ENCODE measurements at regions not wholly inside any gene's neighbourhood (a gene's known extent, or its start where the extent isn't known, plus 50 kb on each side); places are given as distances from the start of the nearest gene placed in this dataset.

- no peaks in the 10 kb centered on the region for H3K9me3 ChIP-seq (ENCODE audit: control insufficient read depth in 2 of 2, low read length in 2 of 2)
- no peak overlapping the region for H3K27ac Mint-ChIP-seq
- H3K9me3 Mint-ChIP-seq = peaks cover 0 to 5% (median 0%) of the 10 kb centered on the region in 7 donors
- H3K4me3 ChIP-seq (ENCODE audit: low read depth, low read length) = no peak overlapping the region
- no peak overlapping the region for H3K27ac ChIP-seq (ENCODE audit: insufficient read depth, low read length, poor library complexity, severe bottlenecking)
- no peaks in the 10 kb centered on the region for H3K4me1 Mint-ChIP-seq
- no peaks in the 10 kb centered on the region for H3K27me3 ChIP-seq (ENCODE audit: control insufficient read depth, insufficient read depth, low read length)
- no peak overlapping the region for H3K4me3 Mint-ChIP-seq
- DNase-seq = peak in 1 of 3 donors; percentile 0
- peaks cover 6% of the 10 kb centered on the region for H3K27me3 Mint-ChIP-seq
- H3K36me3 ChIP-seq (ENCODE audit: control insufficient read depth, insufficient read depth, low read length) = no peaks in the 10 kb centered on the region
- ATAC-seq (ENCODE audit: low read depth in 2 of 2) = no peak
- no peaks in the 10 kb centered on the region for H3K4me1 ChIP-seq (ENCODE audit: control insufficient read depth, insufficient read depth, low read length, poor library complexity, severe bottlenecking)
- H3K36me3 Mint-ChIP-seq = no peaks in the 10 kb centered on the region
Observed at GRCh38 chr9:84493284-84493947, 152.9 kb upstream of the SLC28A3 start.

- H3K27me3 ChIP-seq (ENCODE audit: control insufficient read depth, insufficient read depth, low read length) = no peaks in the 10 kb centered on the region
- H3K27ac ChIP-seq (ENCODE audit: insufficient read depth, low read length, poor library complexity, severe bottlenecking) = no peak overlapping the region
- no peaks in the 10 kb centered on the region for H3K36me3 ChIP-seq (ENCODE audit: control insufficient read depth, insufficient read depth, low read length)
- Mint-ChIP-seq H3K36me3 (no peaks in the 10 kb centered on the region), H3K27me3 (no peaks in the 10 kb centered on the region), H3K9me3 (peaks cover 0 to 6% (median 0%) of the 10 kb centered on the region in 7 donors), H3K4me3 (no peak overlapping the region), H3K4me1 (no peaks in the 10 kb centered on the region), H3K27ac (no peak overlapping the region)
- ATAC-seq (ENCODE audit: low read depth in 2 of 2) (no peak), DNase-seq (no peak)
- H3K4me1 ChIP-seq (ENCODE audit: control insufficient read depth, insufficient read depth, low read length, poor library complexity, severe bottlenecking) = no peaks in the 10 kb centered on the region
- H3K4me3 ChIP-seq (ENCODE audit: low read depth, low read length) = no peak overlapping the region
- H3K9me3 ChIP-seq (ENCODE audit: control insufficient read depth in 2 of 2, low read length in 2 of 2) = no peaks in the 10 kb centered on the region
Observed at GRCh38 chr9:84499969-84500582, 159.5 kb upstream of the SLC28A3 start.

GRCh38 chr9:84500826-84501225, 160.3 kb upstream of the SLC28A3 start:
- Histone ChIP-seq H3K4me3 (ENCODE audit: low read depth, low read length) (no peak overlapping the region), H3K36me3 (ENCODE audit: control insufficient read depth, insufficient read depth, low read length) (no peaks in the 10 kb centered on the region), H3K9me3 (ENCODE audit: control insufficient read depth in 2 of 2, low read length in 2 of 2) (no peaks in the 10 kb centered on the region), H3K27me3 (ENCODE audit: control insufficient read depth, insufficient read depth, low read length) (no peaks in the 10 kb centered on the region), H3K4me1 (ENCODE audit: control insufficient read depth, insufficient read depth, low read length, poor library complexity, severe bottlenecking) (no peaks in the 10 kb centered on the region), H3K27ac (ENCODE audit: insufficient read depth, low read length, poor library complexity, severe bottlenecking) (no peak overlapping the region)
- ATAC-seq (ENCODE audit: low read depth in 2 of 2) = no peak
- Mint-ChIP-seq H3K4me3 (no peak overlapping the region), H3K9me3 (peaks cover 0 to 6% (median 0%) of the 10 kb centered on the region in 7 donors), H3K27me3 (no peaks in the 10 kb centered on the region), H3K27ac (no peak overlapping the region), H3K36me3 (no peaks in the 10 kb centered on the region), H3K4me1 (no peaks in the 10 kb centered on the region)
- no peak for DNase-seq

GRCh38 chr9:84501587-84501986, 161.0 kb upstream of the SLC28A3 start:
- DNase-seq = no peak
- Mint-ChIP-seq H3K36me3 (no peaks in the 10 kb centered on the region), H3K4me3 (no peak overlapping the region), H3K27ac (no peak overlapping the region), H3K9me3 (peaks cover 0 to 6% (median 0%) of the 10 kb centered on the region in 7 donors), H3K4me1 (no peaks in the 10 kb centered on the region), H3K27me3 (no peaks in the 10 kb centered on the region)
- Histone ChIP-seq H3K36me3 (ENCODE audit: control insufficient read depth, insufficient read depth, low read length) (no peaks in the 10 kb centered on the region), H3K27me3 (ENCODE audit: control insufficient read depth, insufficient read depth, low read length) (no peaks in the 10 kb centered on the region), H3K4me1 (ENCODE audit: control insufficient read depth, insufficient read depth, low read length, poor library complexity, severe bottlenecking) (no peaks in the 10 kb centered on the region), H3K27ac (ENCODE audit: insufficient read depth, low read length, poor library complexity, severe bottlenecking) (no peak overlapping the region), H3K4me3 (ENCODE audit: low read depth, low read length) (no peak overlapping the region), H3K9me3 (ENCODE audit: control insufficient read depth in 2 of 2, low read length in 2 of 2) (no peaks in the 10 kb centered on the region)
- no peak for ATAC-seq (ENCODE audit: low read depth in 2 of 2)

- H3K27me3 ChIP-seq (ENCODE audit: control insufficient read depth, insufficient read depth, low read length) = no peaks in the 10 kb centered on the region
- H3K27ac ChIP-seq (ENCODE audit: insufficient read depth, low read length, poor library complexity, severe bottlenecking) = no peak overlapping the region
- H3K4me1 Mint-ChIP-seq = no peaks in the 10 kb centered on the region
- H3K27ac Mint-ChIP-seq = no peak overlapping the region
- H3K36me3 ChIP-seq (ENCODE audit: control insufficient read depth, insufficient read depth, low read length) = no peaks in the 10 kb centered on the region
- no peaks in the 10 kb centered on the region for H3K36me3 Mint-ChIP-seq
- no peak overlapping the region for H3K4me3 ChIP-seq (ENCODE audit: low read depth, low read length)
- no peaks in the 10 kb centered on the region for H3K4me1 ChIP-seq (ENCODE audit: control insufficient read depth, insufficient read depth, low read length, poor library complexity, severe bottlenecking)
- H3K9me3 ChIP-seq (ENCODE audit: control insufficient read depth in 2 of 2, low read length in 2 of 2) = no peaks in the 10 kb centered on the region
- no peak for DNase-seq
- H3K27me3 Mint-ChIP-seq = no peaks in the 10 kb centered on the region
- H3K4me3 Mint-ChIP-seq = no peak overlapping the region
- ATAC-seq (ENCODE audit: low read depth in 2 of 2) = no peak
- peaks cover 0 to 6% (median 0%) of the 10 kb centered on the region in 7 donors for H3K9me3 Mint-ChIP-seq
Observed at GRCh38 chr9:84502066-84502465, 161.5 kb upstream of the SLC28A3 start.

- H3K4me1 ChIP-seq (ENCODE audit: control insufficient read depth, insufficient read depth, low read length, poor library complexity, severe bottlenecking) = no peaks in the 10 kb centered on the region
- H3K36me3 Mint-ChIP-seq = no peaks in the 10 kb centered on the region
- H3K27ac ChIP-seq (ENCODE audit: insufficient read depth, low read length, poor library complexity, severe bottlenecking) = no peak overlapping the region
- no peaks in the 10 kb centered on the region for H3K27me3 ChIP-seq (ENCODE audit: control insufficient read depth, insufficient read depth, low read length)
- no peak for ATAC-seq (ENCODE audit: low read depth in 2 of 2)
- no peaks in the 10 kb centered on the region for H3K27me3 Mint-ChIP-seq
- no peak overlapping the region for H3K27ac Mint-ChIP-seq
- no peak for DNase-seq
- no peaks in the 10 kb centered on the region for H3K36me3 ChIP-seq (ENCODE audit: control insufficient read depth, insufficient read depth, low read length)
- H3K9me3 ChIP-seq (ENCODE audit: control insufficient read depth in 2 of 2, low read length in 2 of 2) = no peaks in the 10 kb centered on the region
- H3K4me3 Mint-ChIP-seq = no peak overlapping the region
- H3K4me1 Mint-ChIP-seq = no peaks in the 10 kb centered on the region
- H3K9me3 Mint-ChIP-seq = peaks cover 0 to 7% (median 3%) of the 10 kb centered on the region in 7 donors
- H3K4me3 ChIP-seq (ENCODE audit: low read depth, low read length) = no peak overlapping the region
Observed at GRCh38 chr9:84504360-84504759, 163.8 kb upstream of the SLC28A3 start.

- DNase-seq = no peak
- Mint-ChIP-seq H3K27ac (no peak overlapping the region), H3K4me3 (no peak overlapping the region), H3K27me3 (no peaks in the 10 kb centered on the region), H3K9me3 (peaks cover 0 to 8% (median 2%) of the 10 kb centered on the region in 7 donors), H3K4me1 (no peaks in the 10 kb centered on the region), H3K36me3 (no peaks in the 10 kb centered on the region)
- no peaks in the 10 kb centered on the region for H3K9me3 ChIP-seq (ENCODE audit: control insufficient read depth in 2 of 2, low read length in 2 of 2)
- H3K27me3 ChIP-seq (ENCODE audit: control insufficient read depth, insufficient read depth, low read length) = no peaks in the 10 kb centered on the region
- H3K4me1 ChIP-seq (ENCODE audit: control insufficient read depth, insufficient read depth, low read length, poor library complexity, severe bottlenecking) = no peaks in the 10 kb centered on the region
- H3K36me3 ChIP-seq (ENCODE audit: control insufficient read depth, insufficient read depth, low read length) = no peaks in the 10 kb centered on the region
- H3K27ac ChIP-seq (ENCODE audit: insufficient read depth, low read length, poor library complexity, severe bottlenecking) = no peak overlapping the region
- ATAC-seq (ENCODE audit: low read depth in 2 of 2) = no peak
- no peak overlapping the region for H3K4me3 ChIP-seq (ENCODE audit: low read depth, low read length)
Observed at GRCh38 chr9:84511651-84512050, 157.9 kb upstream of the NTRK2 start.

- H3K27me3 Mint-ChIP-seq = no peaks in the 10 kb centered on the region
- H3K4me1 ChIP-seq (ENCODE audit: control insufficient read depth, insufficient read depth, low read length, poor library complexity, severe bottlenecking) = no peaks in the 10 kb centered on the region
- DNase-seq (no peak), ATAC-seq (ENCODE audit: low read depth in 2 of 2) (no peak)
- H3K27ac ChIP-seq (ENCODE audit: insufficient read depth, low read length, poor library complexity, severe bottlenecking) = no peak overlapping the region
- no peak overlapping the region for H3K4me3 ChIP-seq (ENCODE audit: low read depth, low read length)
- H3K4me1 Mint-ChIP-seq = no peaks in the 10 kb centered on the region
- H3K27ac Mint-ChIP-seq = no peak overlapping the region
- no peak overlapping the region for H3K4me3 Mint-ChIP-seq
- no peaks in the 10 kb centered on the region for H3K36me3 Mint-ChIP-seq
- H3K36me3 ChIP-seq (ENCODE audit: control insufficient read depth, insufficient read depth, low read length) = no peaks in the 10 kb centered on the region
- no peaks in the 10 kb centered on the region for H3K9me3 ChIP-seq (ENCODE audit: control insufficient read depth in 2 of 2, low read length in 2 of 2)
- H3K9me3 Mint-ChIP-seq = peaks cover 0 to 8% (median 2%) of the 10 kb centered on the region in 7 donors
- H3K27me3 ChIP-seq (ENCODE audit: control insufficient read depth, insufficient read depth, low read length) = no peaks in the 10 kb centered on the region
Observed at GRCh38 chr9:84512493-84512892, 157.0 kb upstream of the NTRK2 start.

Data from CD4-positive, CD25-positive, alpha-beta regulatory T cell (primary cell).